ENCODE measurements at regions not wholly inside any gene's neighbourhood (a gene's known extent, or its start where the extent isn't known, plus 50 kb on each side); places are given as distances from the start of the nearest gene placed in this dataset.

DNA sequence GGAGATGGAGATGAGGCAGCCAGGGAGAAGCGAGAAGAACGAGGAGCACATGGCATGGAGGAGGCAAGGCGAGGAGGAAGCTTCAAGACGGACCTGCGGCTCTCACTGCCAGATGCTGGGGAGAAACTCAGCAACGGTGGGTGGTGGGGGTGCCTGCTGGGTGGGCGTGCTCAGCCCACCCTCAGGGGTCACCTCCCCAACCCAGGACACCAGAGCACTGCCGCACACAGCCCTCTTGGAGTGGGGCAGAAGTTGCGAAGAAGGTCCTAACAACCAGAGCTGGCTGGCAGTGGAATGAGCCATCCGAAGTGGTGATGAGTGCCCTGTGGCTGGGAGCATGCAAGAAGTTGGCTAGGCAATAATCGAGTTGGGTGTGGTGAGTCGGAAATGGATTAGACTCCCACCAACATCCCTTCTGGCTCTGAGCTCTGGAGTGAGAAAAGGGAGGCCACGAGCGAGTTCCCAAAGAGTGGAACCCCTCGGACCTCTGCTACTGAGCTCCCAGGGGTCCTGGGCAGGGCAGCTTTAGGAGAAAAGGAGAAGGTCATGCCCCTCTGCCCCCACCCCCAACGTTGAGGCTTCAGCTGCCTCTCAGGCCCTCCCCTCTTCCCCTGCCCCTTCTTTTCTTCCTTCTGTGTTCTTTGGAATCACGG, 212.7 kb upstream of the MVB12B start (continued):
- TF ChIP-seq, protein P1, sequence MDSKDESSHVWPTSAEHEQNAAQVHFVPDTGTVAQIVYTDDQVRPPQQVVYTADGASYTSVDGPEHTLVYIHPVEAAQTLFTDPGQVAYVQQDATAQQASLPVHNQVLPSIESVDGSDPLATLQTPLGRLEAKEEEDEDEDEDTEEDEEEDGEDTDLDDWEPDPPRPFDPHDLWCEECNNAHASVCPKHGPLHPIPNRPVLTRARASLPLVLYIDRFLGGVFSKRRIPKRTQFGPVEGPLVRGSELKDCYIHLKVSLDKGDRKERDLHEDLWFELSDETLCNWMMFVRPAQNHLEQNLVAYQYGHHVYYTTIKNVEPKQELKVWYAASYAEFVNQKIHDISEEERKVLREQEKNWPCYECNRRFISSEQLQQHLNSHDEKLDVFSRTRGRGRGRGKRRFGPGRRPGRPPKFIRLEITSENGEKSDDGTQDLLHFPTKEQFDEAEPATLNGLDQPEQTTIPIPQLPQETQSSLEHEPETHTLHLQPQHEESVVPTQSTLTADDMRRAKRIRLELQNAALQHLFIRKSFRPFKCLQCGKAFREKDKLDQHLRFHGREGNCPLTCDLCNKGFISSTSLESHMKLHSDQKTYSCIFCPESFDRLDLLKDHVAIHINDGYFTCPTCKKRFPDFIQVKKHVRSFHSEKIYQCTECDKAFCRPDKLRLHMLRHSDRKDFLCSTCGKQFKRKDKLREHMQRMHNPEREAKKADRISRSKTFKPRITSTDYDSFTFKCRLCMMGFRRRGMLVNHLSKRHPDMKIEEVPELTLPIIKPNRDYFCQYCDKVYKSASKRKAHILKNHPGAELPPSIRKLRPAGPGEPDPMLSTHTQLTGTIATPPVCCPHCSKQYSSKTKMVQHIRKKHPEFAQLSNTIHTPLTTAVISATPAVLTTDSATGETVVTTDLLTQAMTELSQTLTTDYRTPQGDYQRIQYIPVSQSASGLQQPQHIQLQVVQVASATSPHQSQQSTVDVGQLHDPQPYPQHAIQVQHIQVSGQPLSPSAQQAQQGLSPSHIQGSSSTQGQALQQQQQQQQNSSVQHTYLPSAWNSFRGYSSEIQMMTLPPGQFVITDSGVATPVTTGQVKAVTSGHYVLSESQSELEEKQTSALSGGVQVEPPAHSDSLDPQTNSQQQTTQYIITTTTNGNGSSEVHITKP (IDR thresholded peaks at IDR 0.05; ENCODE audit: partially characterized antibody), result no peak
- no peak for TF ChIP-seq SNIP1 (IDR thresholded peaks at IDR 0.05; ENCODE audit: low read depth)

GRCh38 chr9:126114409-126114760, 212.2 kb upstream of the MVB12B start:
- peaks cover 4 to 41% of the 10 kb centered on the region in 2 experiments; a peak in 4 of 5 replicates for H3K27me3 ChIP-seq (ENCODE audit: control insufficient read depth in 2 of 2, insufficient read depth in 2 of 2, low read length in 2 of 2)
- no peaks in the 10 kb centered on the region for H4K20me1 ChIP-seq (replicated peaks; ENCODE audit: control insufficient read depth, insufficient read depth, low read length)
- POLR2A ChIA-PET, result interaction anchor here (1.0 kb wide), 1 partner anchor 30 kb away, joined by 3 read pairs; no protein-coding TSS in a partner anchor
- FAIRE-seq (no peak), DNase-seq (ENCODE audit: extremely low read depth in 1 of 4, low spot score in 3 of 4) (no peak), ATAC-seq (no peak)
- H3K4me3 ChIP-seq, result no peak overlapping the region
- no peaks in the 10 kb centered on the region for H3K9me3 ChIP-seq (replicated peaks; ENCODE audit: control insufficient read depth, insufficient read depth, low read depth, low read length)
- no peak overlapping the region for H3K9ac ChIP-seq (ENCODE audit: insufficient read depth in 1 of 2, low read depth in 2 of 2, low read length in 2 of 2)
- no peaks in the 10 kb centered on the region for H3K9me1 ChIP-seq (ENCODE audit: control insufficient read depth, insufficient read depth, low read length)
- no peak overlapping the region for H3K27ac ChIP-seq (ENCODE audit: extremely low read depth, low read depth, low read length)
- no peaks in the 10 kb centered on the region for H3K79me2 ChIP-seq (ENCODE audit: control insufficient read depth, insufficient read depth, low read length)
- 0% methylated on average over 9 of the region's 10 CpGs for WGBS (ENCODE audit: insufficient coverage, low coverage, missing lambda C conversion rate)
- no peak overlapping the region for H2AFZ ChIP-seq (ENCODE audit: low read depth, low read length)
- intact Hi-C loops (cut with micrococcal nuclease), result no loop called here
- CTCF ChIA-PET (ENCODE audit: low intra/inter-chr PET ratio), result no interaction called here
- BruUV-seq (replicated peaks), result no TSS peak
- no peaks in the 10 kb centered on the region for H3K36me3 ChIP-seq (ENCODE audit: control insufficient read depth, insufficient read depth, low read length)
- in situ Hi-C loops (cut with MboI), result no loop called here
- H3K4me2 ChIP-seq (ENCODE audit: insufficient read depth, low read length), result no peak overlapping the region
- no peaks in the 10 kb centered on the region for H3K4me1 ChIP-seq (replicated peaks in 1 of 2; ENCODE audit: control insufficient read depth in 2 of 2, insufficient read depth in 2 of 2, low read length in 2 of 2)
- TF ChIP-seq, protein P2, sequence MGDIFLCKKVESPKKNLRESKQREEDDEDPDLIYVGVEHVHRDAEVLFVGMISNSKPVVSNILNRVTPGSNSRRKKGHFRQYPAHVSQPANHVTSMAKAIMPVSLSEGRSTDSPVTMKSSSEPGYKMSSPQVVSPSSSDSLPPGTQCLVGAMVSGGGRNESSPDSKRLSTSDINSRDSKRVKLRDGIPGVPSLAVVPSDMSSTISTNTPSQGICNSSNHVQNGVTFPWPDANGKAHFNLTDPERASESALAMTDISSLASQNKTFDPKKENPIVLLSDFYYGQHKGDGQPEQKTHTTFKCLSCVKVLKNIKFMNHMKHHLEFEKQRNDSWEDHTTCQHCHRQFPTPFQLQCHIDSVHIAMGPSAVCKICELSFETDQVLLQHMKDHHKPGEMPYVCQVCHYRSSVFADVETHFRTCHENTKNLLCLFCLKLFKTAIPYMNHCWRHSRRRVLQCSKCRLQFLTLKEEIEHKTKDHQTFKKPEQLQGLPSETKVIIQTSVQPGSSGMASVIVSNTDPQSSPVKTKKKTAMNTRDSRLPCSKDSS (IDR thresholded peaks at IDR 0.05; ENCODE audit: low read depth, partially characterized antibody), result no peak
- TF ChIP-seq NKRF (IDR thresholded peaks at IDR 0.05; ENCODE audit: borderline replicate concordance), result no peak

All from K562 (cell line).